ENCODE measurements at regions not wholly inside any gene's neighbourhood (a gene's known extent, or its start where the extent isn't known, plus 50 kb on each side); places are given as distances from the start of the nearest gene placed in this dataset.

- no peak overlapping the region for H3K4me3 ChIP-seq (ENCODE audit: low read length)
- POLR2A ChIA-PET, result interaction anchor here (0.8 kb wide), 1 partner anchor 13 kb away, joined by 3 read pairs; no protein-coding TSS in a partner anchor
- no peaks in the 10 kb centered on the region for H3K9me3 ChIP-seq (ENCODE audit: control insufficient read depth in 1 of 2, insufficient read depth in 1 of 2, low read length in 2 of 2)
- no peak overlapping the region for H3K27ac ChIP-seq (ENCODE audit: low read depth in 1 of 2, low read length in 2 of 2)
- CTCF ChIA-PET, result interaction anchor here (0.7 to 2.2 kb wide), 4 partner anchors 9 to 949 kb away, joined by 3 to 6 read pairs (median 4); no protein-coding TSS in a partner anchor
- Mint-ChIP-seq H3K27me3 (peaks cover 3% of the 10 kb centered on the region), H3K36me3 (ENCODE audit: low read depth) (no peaks in the 10 kb centered on the region), H3K9me3 (no peaks in the 10 kb centered on the region), H3K4me1 (ENCODE audit: low read depth) (no peaks in the 10 kb centered on the region), H3K4me3 (no peak overlapping the region), H3K27ac (no peak overlapping the region)
- peaks cover 0 to 3% of the 10 kb centered on the region in 2 experiments for H3K27me3 ChIP-seq (ENCODE audit: control insufficient read depth in 1 of 2, insufficient read depth in 2 of 2, low read length in 2 of 2)
- DNase-seq (no peak), ATAC-seq (ENCODE audit: poor library complexity) (no peak)
- H3K4me1 ChIP-seq (ENCODE audit: insufficient read depth, low read length), result no peaks in the 10 kb centered on the region
- TF ChIP-seq, protein P1, sequence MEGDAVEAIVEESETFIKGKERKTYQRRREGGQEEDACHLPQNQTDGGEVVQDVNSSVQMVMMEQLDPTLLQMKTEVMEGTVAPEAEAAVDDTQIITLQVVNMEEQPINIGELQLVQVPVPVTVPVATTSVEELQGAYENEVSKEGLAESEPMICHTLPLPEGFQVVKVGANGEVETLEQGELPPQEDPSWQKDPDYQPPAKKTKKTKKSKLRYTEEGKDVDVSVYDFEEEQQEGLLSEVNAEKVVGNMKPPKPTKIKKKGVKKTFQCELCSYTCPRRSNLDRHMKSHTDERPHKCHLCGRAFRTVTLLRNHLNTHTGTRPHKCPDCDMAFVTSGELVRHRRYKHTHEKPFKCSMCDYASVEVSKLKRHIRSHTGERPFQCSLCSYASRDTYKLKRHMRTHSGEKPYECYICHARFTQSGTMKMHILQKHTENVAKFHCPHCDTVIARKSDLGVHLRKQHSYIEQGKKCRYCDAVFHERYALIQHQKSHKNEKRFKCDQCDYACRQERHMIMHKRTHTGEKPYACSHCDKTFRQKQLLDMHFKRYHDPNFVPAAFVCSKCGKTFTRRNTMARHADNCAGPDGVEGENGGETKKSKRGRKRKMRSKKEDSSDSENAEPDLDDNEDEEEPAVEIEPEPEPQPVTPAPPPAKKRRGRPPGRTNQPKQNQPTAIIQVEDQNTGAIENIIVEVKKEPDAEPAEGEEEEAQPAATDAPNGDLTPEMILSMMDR (IDR thresholded peaks at IDR 0.05), result peak; percentile 9
- intact Hi-C loops (cut with DNase I, micrococcal nuclease), result no loop called here
- no peaks in the 10 kb centered on the region for H3K36me3 ChIP-seq (ENCODE audit: insufficient read depth, low read length)
Measured at GRCh38 chr13:46962281-46962941, 65.6 kb upstream of the HTR2A start.

- H3K36me3 Mint-ChIP-seq (ENCODE audit: low read depth), result no peaks in the 10 kb centered on the region
- ChIA-PET POLR2A (no interaction called here), CTCF (interaction anchor here (0.7 kb wide), 2 partner anchors 15 to 950 kb away, joined by 4 read pairs; no protein-coding TSS in a partner anchor)
- peaks cover 3% of the 10 kb centered on the region for H3K27me3 Mint-ChIP-seq
- Histone ChIP-seq H3K4me1 (ENCODE audit: insufficient read depth, low read length) (no peaks in the 10 kb centered on the region), H3K9me3 (ENCODE audit: control insufficient read depth in 1 of 2, insufficient read depth in 1 of 2, low read length in 2 of 2) (no peaks in the 10 kb centered on the region), H3K27ac (ENCODE audit: low read depth in 1 of 2, low read length in 2 of 2) (no peak overlapping the region), H3K36me3 (ENCODE audit: insufficient read depth, low read length) (no peaks in the 10 kb centered on the region), H3K4me3 (ENCODE audit: low read length) (no peak overlapping the region), H3K27me3 (ENCODE audit: control insufficient read depth in 1 of 2, insufficient read depth in 2 of 2, low read length in 2 of 2) (peaks cover 0 to 3% of the 10 kb centered on the region in 2 experiments)
- TF ChIP-seq, protein P1 (IDR thresholded peaks at IDR 0.05), result no peak
- no peak overlapping the region for H3K4me3 Mint-ChIP-seq
- ATAC-seq (ENCODE audit: poor library complexity) (no peak), DNase-seq (peak in 3 of 14 experiments; percentile 10 to 57 (median 39))
- H3K27ac Mint-ChIP-seq, result no peak overlapping the region
- no peaks in the 10 kb centered on the region for H3K4me1 Mint-ChIP-seq (ENCODE audit: low read depth)
- intact Hi-C loops (cut with DNase I, micrococcal nuclease), result no loop called here
- no peaks in the 10 kb centered on the region for H3K9me3 Mint-ChIP-seq
Measured at GRCh38 chr13:46961719-46962118, 64.9 kb upstream of the HTR2A start.

DNA sequence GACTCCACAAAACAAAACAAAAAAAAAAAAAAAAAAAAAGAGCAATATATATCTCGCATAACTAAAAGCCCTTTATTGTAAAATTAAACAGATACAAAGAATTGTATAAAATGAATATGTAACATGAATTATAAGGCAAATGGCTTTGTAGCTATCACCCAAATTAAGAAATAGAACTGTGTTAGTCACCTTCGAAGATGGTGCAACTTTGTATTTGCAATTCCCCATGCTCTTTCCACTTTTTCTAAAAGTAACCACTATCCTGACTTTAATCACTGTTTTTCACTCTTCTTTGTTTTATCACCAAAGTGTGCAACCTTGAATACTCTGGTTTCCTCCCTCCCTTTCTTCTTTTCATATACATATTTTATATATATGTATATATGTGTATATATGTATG lies 57.1 kb upstream of the HTR2A start:
- DNase-seq (peak in 1 of 14 experiments; percentile 5), ATAC-seq (ENCODE audit: poor library complexity) (no peak)
- H3K36me3 Mint-ChIP-seq (ENCODE audit: low read depth), result no peaks in the 10 kb centered on the region
- no peaks in the 10 kb centered on the region for H3K27me3 Mint-ChIP-seq
- no peaks in the 10 kb centered on the region for H3K9me3 ChIP-seq (ENCODE audit: control insufficient read depth in 1 of 2, insufficient read depth in 1 of 2, low read length in 2 of 2)
- H3K4me1 ChIP-seq (ENCODE audit: insufficient read depth, low read length), result no peaks in the 10 kb centered on the region
- H3K27me3 ChIP-seq (ENCODE audit: control insufficient read depth in 1 of 2, insufficient read depth in 2 of 2, low read length in 2 of 2), result peaks cover 0 to 3% of the 10 kb centered on the region in 2 experiments
- H3K9me3 Mint-ChIP-seq, result no peaks in the 10 kb centered on the region
- H3K27ac Mint-ChIP-seq, result no peak overlapping the region
- ChIA-PET CTCF (interaction anchor here (1.9 kb wide), 1 partner anchor 9 kb away, joined by 6 read pairs; no protein-coding TSS in a partner anchor), POLR2A (no interaction called here)
- H3K4me1 Mint-ChIP-seq (ENCODE audit: low read depth), result no peaks in the 10 kb centered on the region
- no peak overlapping the region for H3K27ac ChIP-seq (ENCODE audit: low read depth in 1 of 2, low read length in 2 of 2)
- intact Hi-C loops (cut with DNase I, micrococcal nuclease), result no loop called here
- no peaks in the 10 kb centered on the region for H3K36me3 ChIP-seq (ENCODE audit: insufficient read depth, low read length)
- H3K4me3 ChIP-seq (ENCODE audit: low read length), result no peak overlapping the region
- TF ChIP-seq, protein P1 (IDR thresholded peaks at IDR 0.05), result no peak
- no peak overlapping the region for H3K4me3 Mint-ChIP-seq
